ENCODE measurements at regions not wholly inside any gene's neighbourhood (a gene's known extent, or its start where the extent isn't known, plus 50 kb on each side); places are given as distances from the start of the nearest gene placed in this dataset.
A peak's percentile ranks its signal among the peaks of the same experiment; 100 is the strongest.

DNA sequence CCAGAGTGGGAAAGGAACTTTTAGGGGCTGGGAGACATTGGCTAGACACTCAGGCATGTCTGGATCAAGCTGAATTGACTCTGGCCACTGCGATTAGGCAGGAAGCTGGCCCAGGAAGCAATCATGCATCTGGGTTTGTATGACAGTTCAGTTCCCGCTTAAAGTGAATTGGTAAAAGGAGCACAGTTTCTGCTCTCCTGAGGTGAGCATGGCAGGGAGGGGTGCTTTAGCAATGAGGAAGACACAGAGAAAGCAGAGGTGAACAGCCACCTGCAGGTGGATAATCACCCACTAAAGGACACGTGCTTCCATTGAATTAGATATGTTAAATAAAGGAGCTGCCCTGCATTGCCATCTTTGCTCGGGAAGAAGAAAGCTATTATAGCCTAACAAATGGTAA lies 248.1 kb upstream of the MAP3K1 start:
- Histone ChIP-seq H3K4me1 (peaks cover 0 to 40% (median 12%) of the 10 kb centered on the region in 9 donors), H3K27ac (no peak overlapping the region), H3K27me3 (no peaks in the 10 kb centered on the region), H3K9me3 (no peaks in the 10 kb centered on the region), H3K36me3 (no peaks in the 10 kb centered on the region), H3K4me3 (no peak overlapping the region)
- TF ChIP-seq, protein P1, sequence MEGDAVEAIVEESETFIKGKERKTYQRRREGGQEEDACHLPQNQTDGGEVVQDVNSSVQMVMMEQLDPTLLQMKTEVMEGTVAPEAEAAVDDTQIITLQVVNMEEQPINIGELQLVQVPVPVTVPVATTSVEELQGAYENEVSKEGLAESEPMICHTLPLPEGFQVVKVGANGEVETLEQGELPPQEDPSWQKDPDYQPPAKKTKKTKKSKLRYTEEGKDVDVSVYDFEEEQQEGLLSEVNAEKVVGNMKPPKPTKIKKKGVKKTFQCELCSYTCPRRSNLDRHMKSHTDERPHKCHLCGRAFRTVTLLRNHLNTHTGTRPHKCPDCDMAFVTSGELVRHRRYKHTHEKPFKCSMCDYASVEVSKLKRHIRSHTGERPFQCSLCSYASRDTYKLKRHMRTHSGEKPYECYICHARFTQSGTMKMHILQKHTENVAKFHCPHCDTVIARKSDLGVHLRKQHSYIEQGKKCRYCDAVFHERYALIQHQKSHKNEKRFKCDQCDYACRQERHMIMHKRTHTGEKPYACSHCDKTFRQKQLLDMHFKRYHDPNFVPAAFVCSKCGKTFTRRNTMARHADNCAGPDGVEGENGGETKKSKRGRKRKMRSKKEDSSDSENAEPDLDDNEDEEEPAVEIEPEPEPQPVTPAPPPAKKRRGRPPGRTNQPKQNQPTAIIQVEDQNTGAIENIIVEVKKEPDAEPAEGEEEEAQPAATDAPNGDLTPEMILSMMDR (IDR thresholded peaks at IDR 0.05): no peak
- 73 to 83% methylated on average over 4 of the region's 4 CpGs for WGBS, 2 donors
- DNase-seq (no peak), ATAC-seq (no peak)
- intact Hi-C loops (cut with DNase I): no loop called here

DNA sequence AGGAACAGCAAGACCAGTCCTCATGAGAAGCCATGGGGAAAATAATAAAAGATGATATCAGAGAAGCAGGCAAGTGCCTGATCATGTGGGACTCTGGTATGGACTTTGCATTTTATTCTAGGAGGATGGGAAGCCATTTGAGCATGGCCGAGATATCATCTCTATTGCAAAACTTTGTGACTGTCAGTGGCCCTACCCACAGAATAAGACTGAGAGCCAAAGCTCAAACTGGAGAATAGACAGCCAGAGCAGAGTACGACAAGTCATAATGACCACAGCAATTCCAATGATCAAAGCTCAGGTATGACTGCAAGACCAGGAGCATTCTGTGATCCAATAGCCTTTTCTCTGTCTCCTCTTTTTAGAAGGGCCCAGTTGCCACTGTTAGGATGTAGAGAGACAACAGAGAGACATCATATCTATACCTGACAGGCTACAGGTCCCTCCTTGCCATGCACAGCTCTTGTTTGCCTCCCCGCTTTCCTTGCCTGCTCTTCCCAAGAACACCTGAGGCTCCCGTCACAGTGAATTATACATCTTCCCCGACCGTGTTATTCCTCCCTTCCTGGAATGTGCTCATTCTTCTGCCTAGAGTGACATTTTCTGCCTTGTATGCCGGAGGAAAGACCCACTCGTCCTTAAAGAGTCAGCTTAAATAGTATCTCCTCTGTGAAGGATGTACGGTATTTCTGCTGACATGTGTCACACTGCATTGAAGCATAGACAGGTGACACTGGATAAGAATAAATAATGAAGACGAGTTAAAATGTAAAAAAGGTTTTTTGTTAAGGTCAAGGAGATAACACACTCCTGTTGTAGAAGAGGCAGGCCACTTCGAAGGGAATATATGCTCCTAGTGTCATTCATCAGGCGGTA lies 248.7 kb upstream of the MAP3K1 start:
- H3K9me3 ChIP-seq: no peaks in the 10 kb centered on the region
- TF ChIP-seq, protein P1 (IDR thresholded peaks at IDR 0.05): no peak
- no peak overlapping the region for H3K4me3 ChIP-seq
- no peak for DNase-seq
- no peak for ATAC-seq
- peaks cover 0 to 40% (median 12%) of the 10 kb centered on the region in 9 donors for H3K4me1 ChIP-seq
- H3K27ac ChIP-seq: no peak overlapping the region
- no peaks in the 10 kb centered on the region for H3K27me3 ChIP-seq
- no peaks in the 10 kb centered on the region for H3K36me3 ChIP-seq
- 86 to 90% methylated on average over 12 of the region's 12 CpGs for WGBS, 2 donors
- intact Hi-C loops (cut with DNase I): no loop called here

DNA sequence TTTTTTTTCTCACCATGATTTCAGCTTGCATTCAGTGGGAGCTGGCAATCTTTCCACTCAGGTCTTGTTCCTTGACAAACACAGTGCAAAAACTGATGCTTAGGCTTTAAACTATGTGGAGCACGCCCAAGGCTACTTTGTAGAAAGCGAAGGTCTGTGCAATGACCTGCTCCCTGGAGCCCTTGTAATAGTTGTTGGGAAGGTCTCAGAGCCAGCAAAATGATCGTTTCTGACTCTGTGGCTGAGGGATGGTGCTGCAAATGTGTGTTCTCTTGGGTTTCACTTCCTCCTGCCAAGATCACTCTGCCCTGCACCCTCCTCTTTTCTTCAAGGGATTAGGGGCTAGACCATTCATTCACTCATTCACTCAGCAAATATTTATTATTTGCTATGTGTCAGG lies 249.7 kb upstream of the MAP3K1 start:
- ATAC-seq: peak in 3 of 8 donors; percentile 14 to 39 (median 37)
- no peaks in the 10 kb centered on the region for H3K27me3 ChIP-seq
- H3K4me3 ChIP-seq: no peak overlapping the region
- H3K36me3 ChIP-seq: no peaks in the 10 kb centered on the region
- no peak for DNase-seq
- H3K4me1 ChIP-seq: peaks cover 0 to 40% (median 12%) of the 10 kb centered on the region in 9 donors
- intact Hi-C loops (cut with DNase I): no loop called here
- H3K27ac ChIP-seq: no peak overlapping the region
- WGBS, 2 donors: 58 to 69% methylated on average over 3 of the region's 3 CpGs
- TF ChIP-seq, protein P1 (IDR thresholded peaks at IDR 0.05): no peak
- no peaks in the 10 kb centered on the region for H3K9me3 ChIP-seq

DNA sequence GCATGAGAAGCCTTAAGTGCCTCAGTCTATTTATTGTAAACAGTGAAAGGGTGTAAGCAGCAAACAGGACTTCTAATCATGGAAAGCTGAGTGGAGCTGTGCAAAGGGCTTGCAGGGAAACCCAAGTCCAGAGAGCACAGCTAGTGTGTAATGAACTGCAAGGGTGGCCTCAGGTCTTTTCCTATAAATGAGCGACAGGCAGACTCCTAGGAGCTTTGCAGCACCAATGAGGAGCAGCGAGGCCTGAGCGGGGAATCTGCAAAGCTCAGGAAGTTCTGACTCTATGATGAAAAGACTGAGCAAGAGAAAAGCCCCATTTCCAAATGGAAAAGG lies 250.1 kb upstream of the MAP3K1 start:
- no peaks in the 10 kb centered on the region for H3K9me3 ChIP-seq
- ATAC-seq (peak in 1 of 8 donors; percentile 24), DNase-seq (no peak)
- intact Hi-C loops (cut with DNase I): no loop called here
- H3K4me3 ChIP-seq: no peak overlapping the region
- no peaks in the 10 kb centered on the region for H3K27me3 ChIP-seq
- no peaks in the 10 kb centered on the region for H3K36me3 ChIP-seq
- TF ChIP-seq, protein P1 (IDR thresholded peaks at IDR 0.05): no peak
- peaks cover 0 to 40% (median 12%) of the 10 kb centered on the region in 9 donors for H3K4me1 ChIP-seq
- no peak overlapping the region for H3K27ac ChIP-seq
- WGBS, 2 donors: 78 to 91% methylated on average over 3 of the region's 3 CpGs

Measured in heart right ventricle (tissue), 16 donors.